D721Med (cell line): ENCODE measurements at regions not wholly inside any gene's neighbourhood (a gene's known extent, or its start where the extent isn't known, plus 50 kb on each side); places are given as distances from the start of the nearest gene placed in this dataset.

ENCODE experiments used
- DNase-seq: peaks from one replicate; pipeline ENCODE4 v3.0.0; 2011; ENCODE audit warnings: low spot score; ENCODE audit not compliant: insufficient read length
- FAIRE-seq: peaks from 2 replicates; lab custom pipeline; 2011; peaks lifted over from hg19 to GRCh38; lab: Jason Lieb, UNC
- TF ChIP-seq, protein P1 (sequence below): IDR thresholded peaks from 2 replicates; pipeline ENCODE4 v1.5.1; 2012; ENCODE audit warnings: mild to moderate bottlenecking, control low read depth; ENCODE audit not compliant: insufficient read depth; ENCODE audit errors: missing control alignments

DNA sequence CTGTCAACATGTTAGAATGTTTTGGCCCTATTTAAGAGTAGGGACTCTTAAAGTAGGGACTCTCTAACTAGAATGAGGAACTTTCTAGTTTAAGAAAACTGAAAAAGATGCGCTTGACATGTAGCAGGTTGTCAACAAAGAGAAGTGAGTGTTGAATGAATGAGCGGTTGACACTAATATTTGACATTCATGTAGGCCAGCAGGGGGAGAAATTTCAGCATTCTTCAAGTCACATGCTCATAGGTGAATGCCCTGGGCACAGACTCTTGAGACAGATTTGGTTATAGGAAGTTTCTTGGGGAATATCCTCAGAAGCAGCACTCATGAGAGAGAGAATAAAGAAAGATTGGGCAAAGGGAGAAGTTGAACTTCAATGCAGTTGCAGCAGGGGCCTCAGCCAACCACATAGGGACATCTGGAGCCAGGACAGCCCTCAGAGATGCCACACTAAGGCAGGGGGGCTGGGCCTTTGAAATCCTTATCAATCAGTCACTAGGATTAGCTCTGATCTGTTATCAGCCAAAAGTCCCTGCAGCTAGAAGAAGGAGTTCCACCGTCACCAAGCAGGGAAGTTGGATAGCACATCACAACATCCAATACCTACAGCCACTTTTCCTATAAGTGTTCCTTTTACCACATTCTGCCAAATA, 145.1 kb upstream of the FKBP1C start:
- FAIRE-seq: no peak
- DNase-seq: no peak
- TF ChIP-seq, protein P1, sequence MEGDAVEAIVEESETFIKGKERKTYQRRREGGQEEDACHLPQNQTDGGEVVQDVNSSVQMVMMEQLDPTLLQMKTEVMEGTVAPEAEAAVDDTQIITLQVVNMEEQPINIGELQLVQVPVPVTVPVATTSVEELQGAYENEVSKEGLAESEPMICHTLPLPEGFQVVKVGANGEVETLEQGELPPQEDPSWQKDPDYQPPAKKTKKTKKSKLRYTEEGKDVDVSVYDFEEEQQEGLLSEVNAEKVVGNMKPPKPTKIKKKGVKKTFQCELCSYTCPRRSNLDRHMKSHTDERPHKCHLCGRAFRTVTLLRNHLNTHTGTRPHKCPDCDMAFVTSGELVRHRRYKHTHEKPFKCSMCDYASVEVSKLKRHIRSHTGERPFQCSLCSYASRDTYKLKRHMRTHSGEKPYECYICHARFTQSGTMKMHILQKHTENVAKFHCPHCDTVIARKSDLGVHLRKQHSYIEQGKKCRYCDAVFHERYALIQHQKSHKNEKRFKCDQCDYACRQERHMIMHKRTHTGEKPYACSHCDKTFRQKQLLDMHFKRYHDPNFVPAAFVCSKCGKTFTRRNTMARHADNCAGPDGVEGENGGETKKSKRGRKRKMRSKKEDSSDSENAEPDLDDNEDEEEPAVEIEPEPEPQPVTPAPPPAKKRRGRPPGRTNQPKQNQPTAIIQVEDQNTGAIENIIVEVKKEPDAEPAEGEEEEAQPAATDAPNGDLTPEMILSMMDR: no peak

DNA sequence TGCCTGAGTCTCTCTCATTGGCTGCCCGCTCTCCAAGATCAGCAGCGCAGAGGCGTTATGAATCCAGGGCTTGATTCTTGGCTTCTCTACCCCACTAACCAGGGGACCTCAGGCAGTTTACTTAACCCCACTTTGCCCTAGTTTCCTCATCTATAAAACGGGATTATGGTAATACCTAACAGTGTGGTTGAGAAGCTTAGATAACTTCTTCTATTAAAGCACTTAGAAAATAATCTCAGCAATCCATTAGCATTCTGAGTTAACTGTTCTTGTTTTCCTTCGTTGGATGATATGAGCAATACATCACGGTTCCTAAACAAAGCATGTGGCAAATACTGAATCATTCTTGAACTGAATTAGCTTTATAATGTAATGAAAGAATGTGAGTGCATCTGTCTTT, 116.3 kb upstream of the FKBP1C start:
- TF ChIP-seq, protein P1: no peak
- DNase-seq (no peak), FAIRE-seq (peak; percentile 94)

DNA sequence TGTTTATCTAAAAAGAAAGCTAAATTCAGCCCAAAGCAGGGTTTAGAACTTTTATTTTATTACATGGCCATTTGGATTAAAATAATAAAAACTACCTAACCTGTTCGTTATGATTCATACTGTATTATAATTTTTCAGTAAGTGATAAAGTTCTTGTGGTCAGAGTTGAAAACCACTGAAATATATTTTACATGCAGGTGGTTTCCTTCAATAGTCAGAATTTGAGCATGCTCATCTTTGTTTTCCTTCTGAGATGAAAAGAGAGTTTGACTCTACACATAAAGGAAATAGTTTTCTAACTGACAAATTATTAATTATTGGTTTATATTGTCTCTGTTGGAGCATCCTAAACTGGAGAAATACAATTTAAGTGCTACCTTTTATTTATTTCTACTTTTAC, 114.0 kb upstream of the FKBP1C start:
- no peak for FAIRE-seq

DNA sequence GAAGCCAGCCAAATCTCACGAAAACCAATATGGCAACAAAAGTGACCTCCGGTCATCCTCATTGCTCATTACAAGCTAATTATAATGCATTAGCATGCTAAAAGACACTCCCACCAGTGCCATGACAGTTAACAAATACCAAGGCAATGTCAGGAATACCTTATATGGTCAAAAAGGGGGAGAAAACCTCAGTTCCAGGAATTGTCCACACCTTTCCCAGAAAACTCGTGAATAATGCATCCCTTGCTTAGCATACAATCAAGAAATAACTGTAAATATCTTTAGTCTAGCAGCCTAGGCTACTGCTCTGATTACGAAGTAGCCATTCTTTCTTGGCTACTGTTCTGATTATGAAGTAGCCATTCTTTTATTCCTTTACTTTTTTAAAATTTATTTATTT, 112.5 kb upstream of the FKBP1C start:
- FAIRE-seq: no peak
- DNase-seq: no peak
- TF ChIP-seq, protein P1: no peak

More for the DNA sequence above, 114.0 kb upstream of the FKBP1C start:
- DNase-seq: no peak
- TF ChIP-seq, protein P1: no peak

DNA sequence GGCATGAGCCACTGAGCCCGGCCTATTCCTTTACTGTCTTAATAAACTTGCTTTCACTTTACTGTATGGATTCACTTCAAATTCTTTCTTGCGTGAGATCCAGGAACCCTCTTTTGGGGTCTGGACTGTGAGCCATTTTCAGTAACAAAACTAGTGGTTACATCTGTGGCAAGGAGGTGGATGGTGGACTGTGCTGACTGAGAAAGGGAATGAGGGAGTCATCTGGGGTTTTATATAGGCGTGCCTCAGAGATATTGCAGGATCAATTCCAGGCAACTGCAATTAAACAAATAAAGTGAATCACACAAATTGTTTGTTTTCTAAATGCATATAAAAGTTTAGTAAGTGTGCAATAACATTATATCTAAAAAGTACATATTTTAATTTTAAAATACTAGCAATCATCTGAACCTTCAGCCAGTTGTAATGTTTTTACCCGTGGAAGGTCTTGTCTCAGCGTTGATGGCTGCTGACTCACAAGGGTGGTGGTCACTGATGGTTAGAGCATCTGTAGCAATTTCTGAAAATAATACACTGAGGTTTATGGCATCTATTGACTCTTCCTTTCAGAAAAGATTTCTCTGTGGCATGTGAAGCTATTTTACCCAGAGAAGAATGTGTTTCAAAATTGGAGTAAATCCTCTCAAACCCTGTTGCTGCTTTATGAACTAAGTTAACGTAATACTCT, 111.4 kb upstream of the FKBP1C start:
- FAIRE-seq: no peak
- no peak for DNase-seq
- TF ChIP-seq, protein P1: no peak

DNA sequence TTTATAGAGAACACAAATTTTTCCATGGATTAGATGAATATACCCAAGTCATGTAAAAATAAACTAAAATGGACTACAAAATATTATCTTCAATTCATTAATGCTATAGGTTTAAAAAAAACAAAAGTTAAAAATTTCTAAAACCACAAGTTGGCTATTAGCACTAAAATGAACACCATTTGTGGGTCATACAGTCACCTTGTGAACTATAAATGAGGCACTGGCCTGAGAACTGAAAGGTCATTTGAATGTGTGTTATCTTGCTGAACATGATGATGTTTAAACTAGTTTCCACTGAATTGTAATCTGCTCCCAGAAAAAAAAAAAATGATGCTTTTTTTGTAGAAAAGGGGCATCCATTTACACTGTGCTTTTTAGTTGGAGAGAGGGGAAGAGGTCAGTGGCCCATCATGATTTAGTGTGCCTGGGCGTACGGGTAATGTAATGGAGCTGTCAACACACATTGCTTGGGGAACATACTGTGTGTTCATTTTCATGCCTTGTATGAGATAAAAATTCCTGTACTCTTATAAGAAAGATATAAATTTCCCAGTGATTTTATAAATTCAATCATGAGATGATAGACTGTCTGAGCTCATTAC, 96.6 kb upstream of the FKBP1C start:
- TF ChIP-seq, protein P1: no peak
- FAIRE-seq: no peak
- DNase-seq: no peak
